ENCODE measurements at regions not wholly inside any gene's neighbourhood (a gene's known extent, or its start where the extent isn't known, plus 50 kb on each side); places are given as distances from the start of the nearest gene placed in this dataset.

- TF ChIP-seq YY2 (tag by site-specific recombination; IDR thresholded peaks at IDR 0.05) (no peak), ZNF157 (tag by site-specific recombination; IDR thresholded peaks at IDR 0.05) (no peak), AEBP2 (tag by site-specific recombination; IDR thresholded peaks at IDR 0.05; ENCODE audit: borderline replicate concordance) (no peak), ZNF692 (tag by site-specific recombination; IDR thresholded peaks at IDR 0.05) (no peak), MZF1 (tag by site-specific recombination; IDR thresholded peaks at IDR 0.05; ENCODE audit: borderline replicate concordance) (no peak), ZNF2 (tag by site-specific recombination; IDR thresholded peaks at IDR 0.05) (no peak), KLF7 (tag by site-specific recombination; IDR thresholded peaks at IDR 0.05; ENCODE audit: borderline replicate concordance) (no peak), ZNF654 (tag by site-specific recombination; IDR thresholded peaks at IDR 0.05; ENCODE audit: low read depth) (no peak)
- CTCF ChIA-PET, result no interaction called here
- Histone ChIP-seq H3K9me3 (ENCODE audit: control insufficient read depth, insufficient read depth, low read depth, low read length) (no peaks in the 10 kb centered on the region), H3K4me3 (ENCODE audit: low read depth, low read length) (no peak overlapping the region), H3K36me3 (ENCODE audit: control insufficient read depth in 2 of 2, insufficient read depth in 1 of 2, low read length in 2 of 2) (no peaks in the 10 kb centered on the region), H3K4me1 (ENCODE audit: control insufficient read depth, insufficient read depth, low read length) (no peaks in the 10 kb centered on the region), H3K27ac (ENCODE audit: extremely low read depth, low read depth, low read length) (no peak overlapping the region)
- POLR2A ChIA-PET, result no interaction called here
Measured at GRCh38 chr22:49133541-49133940, 694.1 kb downstream of the BRD1 start.

- CTCF ChIA-PET, result no interaction called here
Measured at GRCh38 chr22:49132009-49132408, 695.7 kb downstream of the BRD1 start.

GRCh38 chr22:49129736-49130135 is 697.9 kb downstream of the BRD1 start:
- ChIA-PET POLR2A (no interaction called here), CTCF (no interaction called here)
- Histone ChIP-seq H3K36me3 (ENCODE audit: control insufficient read depth in 2 of 2, insufficient read depth in 1 of 2, low read length in 2 of 2) (no peaks in the 10 kb centered on the region), H3K4me3 (ENCODE audit: low read depth, low read length) (no peak overlapping the region), H3K27ac (ENCODE audit: extremely low read depth, low read depth, low read length) (no peak overlapping the region), H3K4me1 (ENCODE audit: control insufficient read depth, insufficient read depth, low read length) (no peaks in the 10 kb centered on the region), H3K9me3 (ENCODE audit: control insufficient read depth, insufficient read depth, low read depth, low read length) (no peaks in the 10 kb centered on the region)
- TF ChIP-seq ZSCAN30 (tag by site-specific recombination; IDR thresholded peaks at IDR 0.05), result no peak
- no peak for TF ChIP-seq ZNF148 (tag by site-specific recombination; IDR thresholded peaks at IDR 0.05; ENCODE audit: borderline replicate concordance)
- TF ChIP-seq ZNF18 (tag by site-specific recombination; IDR thresholded peaks at IDR 0.05), result no peak
- no peak for TF ChIP-seq ZNF157 (tag by site-specific recombination; IDR thresholded peaks at IDR 0.05)
- no peak for TF ChIP-seq ZBTB6 (tag by site-specific recombination; IDR thresholded peaks at IDR 0.05)
- TF ChIP-seq ZNF335 (tag by site-specific recombination; conservative IDR thresholded peaks at IDR 0.05), result no peak
- TF ChIP-seq SP3 (tag by site-specific recombination; IDR thresholded peaks at IDR 0.05), result no peak
- no peak for TF ChIP-seq ZNF302 (tag by site-specific recombination; IDR thresholded peaks at IDR 0.05; ENCODE audit: low read depth)
- TF ChIP-seq SP2 (tag by site-specific recombination; IDR thresholded peaks at IDR 0.05), result no peak
- TF ChIP-seq KLF10 (tag by site-specific recombination; IDR thresholded peaks at IDR 0.05), result no peak

More at GRCh38 chr22:49132009-49132408, 695.7 kb downstream of the BRD1 start:
- Histone ChIP-seq H3K9me3 (ENCODE audit: control insufficient read depth, insufficient read depth, low read depth, low read length) (no peaks in the 10 kb centered on the region), H3K4me3 (ENCODE audit: low read depth, low read length) (no peak overlapping the region), H3K4me1 (ENCODE audit: control insufficient read depth, insufficient read depth, low read length) (no peaks in the 10 kb centered on the region), H3K36me3 (ENCODE audit: control insufficient read depth in 2 of 2, insufficient read depth in 1 of 2, low read length in 2 of 2) (no peaks in the 10 kb centered on the region), H3K27ac (ENCODE audit: extremely low read depth, low read depth, low read length) (no peak overlapping the region)
- POLR2A ChIA-PET, result no interaction called here
- TF ChIP-seq ZNF2 (tag by site-specific recombination; IDR thresholded peaks at IDR 0.05), result no peak
- TF ChIP-seq ZNF785 (tag by site-specific recombination; IDR thresholded peaks at IDR 0.05), result no peak
- no peak for TF ChIP-seq ZBTB26 (tag by site-specific recombination; optimal IDR thresholded peaks at IDR 0.05)
- TF ChIP-seq GFI1B (tag by site-specific recombination; IDR thresholded peaks at IDR 0.05), result no peak
